GM12874 (cell line): ENCODE measurements at regions not wholly inside any gene's neighbourhood (a gene's known extent, or its start where the extent isn't known, plus 50 kb on each side); places are given as distances from the start of the nearest gene placed in this dataset.

Source experiments
- TF ChIP-seq, protein P1 (sequence below): IDR thresholded peaks from 2 replicates; pipeline ENCODE4 v1.5.1; 2011; ENCODE audit warnings: low read depth, mild to moderate bottlenecking, control low read depth, low read length, moderate library complexity; ENCODE audit not compliant: insufficient read depth

- TF ChIP-seq, protein P1, sequence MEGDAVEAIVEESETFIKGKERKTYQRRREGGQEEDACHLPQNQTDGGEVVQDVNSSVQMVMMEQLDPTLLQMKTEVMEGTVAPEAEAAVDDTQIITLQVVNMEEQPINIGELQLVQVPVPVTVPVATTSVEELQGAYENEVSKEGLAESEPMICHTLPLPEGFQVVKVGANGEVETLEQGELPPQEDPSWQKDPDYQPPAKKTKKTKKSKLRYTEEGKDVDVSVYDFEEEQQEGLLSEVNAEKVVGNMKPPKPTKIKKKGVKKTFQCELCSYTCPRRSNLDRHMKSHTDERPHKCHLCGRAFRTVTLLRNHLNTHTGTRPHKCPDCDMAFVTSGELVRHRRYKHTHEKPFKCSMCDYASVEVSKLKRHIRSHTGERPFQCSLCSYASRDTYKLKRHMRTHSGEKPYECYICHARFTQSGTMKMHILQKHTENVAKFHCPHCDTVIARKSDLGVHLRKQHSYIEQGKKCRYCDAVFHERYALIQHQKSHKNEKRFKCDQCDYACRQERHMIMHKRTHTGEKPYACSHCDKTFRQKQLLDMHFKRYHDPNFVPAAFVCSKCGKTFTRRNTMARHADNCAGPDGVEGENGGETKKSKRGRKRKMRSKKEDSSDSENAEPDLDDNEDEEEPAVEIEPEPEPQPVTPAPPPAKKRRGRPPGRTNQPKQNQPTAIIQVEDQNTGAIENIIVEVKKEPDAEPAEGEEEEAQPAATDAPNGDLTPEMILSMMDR, result no peak
Measured at GRCh38 chr10:53045315-53045714, 272.7 kb upstream of the MBL2 start.

DNA sequence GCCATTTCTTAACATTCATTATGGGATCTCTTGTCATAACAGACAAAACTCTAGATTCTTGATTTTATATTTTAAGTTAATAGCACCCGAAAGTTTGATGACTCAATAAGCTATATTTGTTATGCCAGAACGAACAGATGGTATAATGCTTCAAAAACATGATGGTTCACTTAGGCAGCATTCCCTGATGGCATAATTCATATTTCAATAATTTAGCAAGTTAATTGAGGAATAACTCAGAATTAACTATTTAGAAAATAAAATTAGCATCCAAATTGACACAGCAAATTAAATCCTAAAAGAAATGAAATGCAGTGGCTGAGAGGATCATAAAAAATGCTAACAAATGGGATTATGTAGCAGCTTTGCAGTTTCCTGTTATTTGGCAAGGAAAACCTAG is 260.8 kb upstream of the MBL2 start:
- TF ChIP-seq, protein P1, result no peak

- TF ChIP-seq, protein P1, result no peak
Measured at GRCh38 chr10:53029449-53029848, 256.9 kb upstream of the MBL2 start.

DNA sequence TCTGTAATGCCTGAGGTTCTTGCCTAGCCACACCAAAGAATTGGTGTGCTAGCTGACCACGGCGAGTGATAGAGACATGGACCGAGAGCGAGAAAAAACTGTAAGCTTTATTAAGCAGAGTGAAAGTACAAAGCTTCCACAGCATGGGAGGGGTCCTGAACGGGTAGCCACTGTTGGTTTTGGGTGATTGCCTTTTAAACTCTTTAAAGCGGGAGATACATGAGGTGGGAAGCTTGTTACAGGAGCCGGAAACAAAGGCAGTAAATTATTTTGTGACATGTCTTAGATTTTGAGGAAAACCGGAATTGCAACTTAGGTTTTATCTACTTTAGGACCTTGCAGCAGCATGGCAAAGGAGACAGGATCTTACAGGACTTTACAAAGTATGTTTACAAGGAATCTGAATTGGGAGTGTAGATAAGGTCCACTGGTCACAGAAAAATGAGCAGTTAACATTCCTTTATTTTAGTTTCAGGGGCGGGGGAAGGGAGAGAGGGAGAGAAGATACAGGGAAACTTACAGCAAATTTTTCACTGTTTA is 252.7 kb upstream of the MBL2 start:
- TF ChIP-seq, protein P1, result no peak

DNA sequence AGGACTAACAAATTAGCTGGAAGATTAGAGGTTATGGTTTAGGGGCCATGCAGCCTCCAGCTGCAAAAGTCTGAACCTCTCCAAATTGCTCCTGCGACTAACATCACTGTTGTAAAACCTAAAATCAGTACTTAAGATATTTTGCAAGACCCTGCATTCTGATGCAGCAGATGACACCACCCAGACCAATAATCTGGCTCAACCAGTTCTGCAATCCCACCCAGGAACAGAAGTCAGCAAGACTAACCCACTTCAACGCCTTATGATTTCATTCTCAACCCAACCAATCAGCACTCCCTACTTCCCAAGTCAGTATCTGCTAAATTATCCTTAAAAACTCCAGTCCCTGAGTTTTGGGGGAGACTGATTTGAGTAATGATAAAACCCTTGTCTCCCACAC is 250.8 kb upstream of the MBL2 start:
- TF ChIP-seq, protein P1, result no peak

GRCh38 chr10:53022611-53023088 is 250.1 kb upstream of the MBL2 start:
- TF ChIP-seq, protein P1, result no peak

DNA sequence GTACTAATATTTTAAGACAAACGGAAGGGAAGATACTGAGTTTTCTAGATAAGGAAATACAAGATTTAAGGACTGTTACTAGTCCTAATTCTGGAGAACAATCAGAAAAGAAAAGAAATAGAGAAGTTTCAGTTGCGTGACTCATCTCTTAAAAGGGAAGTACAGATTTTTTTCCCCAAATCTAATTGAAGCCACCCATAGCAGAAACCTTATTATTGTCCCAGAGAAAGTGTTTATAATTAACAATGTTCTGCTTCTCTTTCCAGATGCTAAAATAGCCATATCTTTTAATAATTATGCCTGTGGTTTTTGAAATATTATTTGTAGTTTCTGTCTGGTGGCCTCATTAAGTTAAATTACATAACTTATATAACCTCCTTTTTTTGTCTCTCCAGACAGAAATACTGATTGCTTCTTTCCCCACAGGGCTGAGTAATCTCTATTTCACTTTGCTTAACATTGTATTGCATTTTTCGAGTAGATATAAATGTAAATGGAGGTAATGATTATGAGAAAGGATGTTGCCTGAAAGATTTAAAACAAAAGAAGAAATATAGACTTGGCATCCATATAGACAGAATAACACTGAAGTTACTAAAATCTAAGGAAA is 240.7 kb upstream of the MBL2 start:
- TF ChIP-seq, protein P1, result no peak
